NCI-H345 (cell line): ENCODE measurements at regions not wholly inside any gene's neighbourhood (a gene's known extent, or its start where the extent isn't known, plus 50 kb on each side); places are given as distances from the start of the nearest gene placed in this dataset.

Source experiments
- DNase-seq: peaks from one replicate; lab custom pipeline; 2025; lab: John Stamatoyannopoulos, UW

GRCh38 chr4:155564086-155564485, 102.6 kb upstream of the GUCY1A1 start:
- no peak for DNase-seq

- DNase-seq = no peak
Measured at GRCh38 chr4:155559915-155560314, 106.7 kb upstream of the GUCY1A1 start.

- no peak for DNase-seq
Measured at GRCh38 chr4:155552180-155552579, 114.5 kb upstream of the GUCY1A1 start.

- DNase-seq = no peak
Measured at GRCh38 chr4:155548173-155548572, 118.5 kb upstream of the GUCY1A1 start.

- no peak for DNase-seq
Measured at GRCh38 chr4:155546451-155546850, 120.2 kb upstream of the GUCY1A1 start.

- DNase-seq = no peak
Measured at GRCh38 chr4:155545456-155545855, 121.2 kb upstream of the GUCY1A1 start.

GRCh38 chr4:155544547-155544946, 122.1 kb upstream of the GUCY1A1 start:
- no peak for DNase-seq

GRCh38 chr4:155543126-155543765, 123.4 kb upstream of the GUCY1A1 start:
- no peak for DNase-seq

GRCh38 chr4:155542415-155542814, 124.2 kb upstream of the GUCY1A1 start:
- no peak for DNase-seq

- DNase-seq = no peak
Measured at GRCh38 chr4:155541716-155542115, 124.9 kb upstream of the GUCY1A1 start.

GRCh38 chr4:155540698-155541097, 126.0 kb upstream of the GUCY1A1 start:
- no peak for DNase-seq

GRCh38 chr4:155539746-155540145, 126.9 kb upstream of the GUCY1A1 start:
- no peak for DNase-seq

- DNase-seq = no peak
Measured at GRCh38 chr4:155535802-155536454, 130.7 kb upstream of the GUCY1A1 start.

- no peak for DNase-seq
Measured at GRCh38 chr4:155532373-155533085, 134.1 kb upstream of the GUCY1A1 start.

- DNase-seq = no peak
Measured at GRCh38 chr4:155530857-155531256, 135.8 kb upstream of the GUCY1A1 start.

- peak; percentile 37 for DNase-seq
Measured at GRCh38 chr4:155530290-155530689, 136.4 kb upstream of the GUCY1A1 start.

GRCh38 chr4:155529716-155530115, 136.9 kb upstream of the GUCY1A1 start:
- no peak for DNase-seq

GRCh38 chr4:155529272-155529671, 137.4 kb upstream of the GUCY1A1 start:
- no peak for DNase-seq

GRCh38 chr4:155526452-155527169, 140.0 kb upstream of the GUCY1A1 start:
- DNase-seq = no peak

GRCh38 chr4:155524926-155525455, 141.7 kb upstream of the GUCY1A1 start:
- no peak for DNase-seq

GRCh38 chr4:155523358-155523757, 143.3 kb upstream of the GUCY1A1 start:
- DNase-seq = no peak

- no peak for DNase-seq
Measured at GRCh38 chr4:155522201-155522600, 144.4 kb upstream of the GUCY1A1 start.
